A549 (cell line): ENCODE measurements at regions not wholly inside any gene's neighbourhood (a gene's known extent, or its start where the extent isn't known, plus 50 kb on each side); places are given as distances from the start of the nearest gene placed in this dataset.
A peak's percentile ranks its signal among the peaks of the same experiment; 100 is the strongest.

Source experiments
- ATAC-seq, 2 experiments: fragments of 200-7000 bp in 1 of 2; fragments of >200 bp in 1 of 2; cut with Nextera tagmentation in 1 of 2; cut with Tn5 transposase in 1 of 2; 3 replicates each; pipeline versions ENCODE4 v1.8.0 to v1.9.1; 2018 to 2020; ENCODE audit warnings: mild to moderate bottlenecking in 1 of 2, moderate library complexity in 1 of 2
- CTCF ChIA-PET: fragments of 300-600 bp; sonication (Branson Sonifier 250); formaldehyde crosslinking; extraction: SDS; loops from one replicate; lab custom pipeline; 2021; ENCODE audit warnings: antibody characterized with exemption, inconsistent platforms; lab: Yijun Ruan, JAX
- POLR2A ChIA-PET: fragments of 350-600 bp; formaldehyde crosslinking; extraction: SDS; loops from one replicate; lab custom pipeline; 2021; ENCODE audit warnings: antibody characterized with exemption, inconsistent platforms; lab: Yijun Ruan, JAX
- DNase-seq, 2 experiments: peaks; one replicate each; pipeline versions ENCODE4 v3.0.0 to v3.0.0-alpha.2; 2011 to 2016; ENCODE audit warnings: low read depth in 1 of 2, low spot score in 1 of 2
- FAIRE-seq: peaks from 2 replicates; lab custom pipeline; 2011; peaks lifted over from hg19 to GRCh38; lab: Jason Lieb, UNC
- H3K27ac ChIP-seq, 2 experiments: fragments of >200 bp; sonication (Bioruptor Twin); formaldehyde crosslinking; 3 replicates each; pipeline ENCODE4 v1.5.1; 2016 to 2017
- H3K4me1 ChIP-seq: fragments of >200 bp; sonication (Bioruptor Twin); formaldehyde crosslinking; 3 replicates; pipeline ENCODE4 v1.6.1; 2016
- H3K4me2 ChIP-seq: fragments of >200 bp; sonication (Bioruptor Twin); formaldehyde crosslinking; 3 replicates; pipeline ENCODE4 v1.6.1; 2016
- H3K4me3 ChIP-seq: fragments of >200 bp; sonication (Bioruptor Twin); formaldehyde crosslinking; 3 replicates; pipeline ENCODE4 v1.5.1; 2016
- H3K9me3 ChIP-seq: fragments of >200 bp; sonication (Bioruptor Twin); formaldehyde crosslinking; 3 replicates; pipeline ENCODE4 v1.6.1; 2016
- BCL3 ChIP-seq: fragments of >200 bp; sonication (Bioruptor Twin); formaldehyde crosslinking; IDR thresholded peaks from 3 replicates; pipeline ENCODE4 v1.6.1; 2016
- CBX2 ChIP-seq: fragments of 200-600 bp; sonication (generic); IDR thresholded peaks from 2 replicates; pipeline ENCODE4 v1.6.1; 2016; ENCODE audit warnings: low read depth, mild to moderate bottlenecking, borderline replicate concordance
- CBX8 ChIP-seq: fragments of 200-600 bp; sonication (generic); IDR thresholded peaks from 2 replicates; pipeline ENCODE4 v1.6.1; 2016
- E2F6 ChIP-seq: IDR thresholded peaks from 2 replicates; pipeline ENCODE4 v1.6.1; 2012; ENCODE audit warnings: low read depth, borderline replicate concordance
- FOSB ChIP-seq: fragments of 250-450 bp; sonication (Bioruptor Pico); IDR thresholded peaks from 2 replicates; pipeline ENCODE4 v1.5.0; 2020; ENCODE audit warnings: mild to moderate bottlenecking, moderate library complexity
- HES2 ChIP-seq: fragments of >200 bp; sonication (Bioruptor Twin); formaldehyde crosslinking; IDR thresholded peaks from 2 replicates; pipeline ENCODE4 v1.6.1; 2016
- HEYL ChIP-seq: fragments of 250-450 bp; sonication (Bioruptor Pico); IDR thresholded peaks from 2 replicates; pipeline ENCODE4 v1.8.0; 2021; ENCODE audit warnings: mild to moderate bottlenecking, moderate library complexity
- JUNB ChIP-seq: fragments of >200 bp; sonication (Bioruptor Twin); formaldehyde crosslinking; IDR thresholded peaks from 2 replicates; pipeline ENCODE4 v1.6.1; 2016
- MAFK ChIP-seq: fragments of 450-650 bp; IDR thresholded peaks from 2 replicates; pipeline ENCODE4 v1.6.1; 2014; ENCODE audit not compliant: partially characterized antibody
- NPAS2 ChIP-seq: fragments of 250-450 bp; sonication (Bioruptor Pico); IDR thresholded peaks from 2 replicates; pipeline ENCODE4 v1.8.0; 2022; ENCODE audit warnings: mild to moderate bottlenecking, moderate library complexity, borderline replicate concordance
- PHF8 ChIP-seq: fragments of 200-600 bp; sonication (generic); IDR thresholded peaks from 2 replicates; pipeline ENCODE4 v1.6.1; 2016; ENCODE audit warnings: low read depth, mild to moderate bottlenecking, antibody characterized with exemption, moderate library complexity, borderline replicate concordance
- POLR2AphosphoS2 ChIP-seq: conservative IDR thresholded peaks from 2 replicates; pipeline ENCODE4 v1.6.1; 2012; ENCODE audit warnings: low read length, improper control_type of control experiment, inconsistent platforms
- RFX5 ChIP-seq: fragments of 450-650 bp; IDR thresholded peaks from 2 replicates; pipeline ENCODE4 v1.7.1; 2014; ENCODE audit warnings: antibody characterized with exemption, mild to moderate bottlenecking, moderate library complexity
- SMC3 ChIP-seq: fragments of >200 bp; sonication (Bioruptor Twin); formaldehyde crosslinking; IDR thresholded peaks from 3 replicates; pipeline ENCODE4 v1.6.1; 2018; ENCODE audit warnings: inconsistent platforms
- ZNF302 ChIP-seq: fragments of 250-450 bp; sonication (Bioruptor Pico); IDR thresholded peaks from 2 replicates; pipeline ENCODE4 v1.9.0; 2021; ENCODE audit warnings: inconsistent platforms, mild to moderate bottlenecking, moderate library complexity
- WGBS: methylation state at CpG from one replicate; pipeline ENCODE4 v1.1.6; 2017; ENCODE audit errors: missing lambda C conversion rate; 5-methylcytosine and 5-hydroxymethylcytosine counted together

GRCh38 chr18:78563110-78563509 lies 416.5 kb upstream of the SALL3 start (continued):
- no peak for TF ChIP-seq BCL3
- TF ChIP-seq FOSB (CRISPR knock-in tag), result no peak

- Histone ChIP-seq H3K4me2 (no peak overlapping the region), H3K27ac (no peak overlapping the region), H3K9me3 (no peaks in the 10 kb centered on the region), H3K4me3 (no peak overlapping the region), H3K4me1 (no peaks in the 10 kb centered on the region)
- ChIA-PET POLR2A (no interaction called here), CTCF (no interaction called here)
- 7% methylated on average over 4 of the region's 7 CpGs for WGBS
- DNase-seq (no peak), FAIRE-seq (no peak), ATAC-seq (no peak)
- no peak for TF ChIP-seq HEYL
- TF ChIP-seq E2F6, result no peak
- TF ChIP-seq HES2, result no peak
These were observed 415.6 kb upstream of the SALL3 start for GRCh38 chr18:78564030-78564429.

GRCh38 chr18:78564518-78564917 lies 415.1 kb upstream of the SALL3 start:
- no peak for DNase-seq
- no peak overlapping the region for H3K4me3 ChIP-seq
- ATAC-seq, result no peak
- no peaks in the 10 kb centered on the region for H3K4me1 ChIP-seq
- no peak for FAIRE-seq
- H3K4me2 ChIP-seq, result no peak overlapping the region
- H3K9me3 ChIP-seq, result no peaks in the 10 kb centered on the region
- ChIA-PET POLR2A (no interaction called here), CTCF (no interaction called here)
- 35% methylated on average over 8 of the region's 14 CpGs for WGBS
- no peak for TF ChIP-seq PHF8
- no peak for TF ChIP-seq HEYL
- TF ChIP-seq POLR2AphosphoS2, result no peak
- TF ChIP-seq RFX5, result no peak
- no peak overlapping the region for H3K27ac ChIP-seq

- POLR2A ChIA-PET, result no interaction called here
- CTCF ChIA-PET, result no interaction called here
These were observed 414.4 kb upstream of the SALL3 start for GRCh38 chr18:78565240-78565639.

GRCh38 chr18:78566065-78566464 lies 413.6 kb upstream of the SALL3 start:
- Histone ChIP-seq H3K4me2 (no peak overlapping the region), H3K27ac (no peak overlapping the region), H3K4me3 (no peak overlapping the region), H3K9me3 (no peaks in the 10 kb centered on the region), H3K4me1 (no peaks in the 10 kb centered on the region)
- ChIA-PET POLR2A (no interaction called here), CTCF (no interaction called here)
- FAIRE-seq, result no peak
- DNase-seq, result no peak
- ATAC-seq, result no peak
- no peak for TF ChIP-seq NPAS2
- no peak for TF ChIP-seq SMC3
- TF ChIP-seq JUNB, result no peak
- TF ChIP-seq MAFK, result peak; percentile 23
- no peak for TF ChIP-seq PHF8
- 0% methylated on average over 1 of the region's 1 CpG for WGBS

More at GRCh38 chr18:78565240-78565639, 414.4 kb upstream of the SALL3 start:
- WGBS, result 4% methylated on average over 4 of the region's 5 CpGs
- Histone ChIP-seq H3K27ac (no peak overlapping the region), H3K4me3 (no peak overlapping the region), H3K4me1 (no peaks in the 10 kb centered on the region), H3K9me3 (no peaks in the 10 kb centered on the region)
- FAIRE-seq, result no peak
- no peak for DNase-seq
- no peak for TF ChIP-seq POLR2AphosphoS2
- TF ChIP-seq HEYL, result no peak
- TF ChIP-seq CBX2, result no peak
- no peak for TF ChIP-seq ZNF302 (CRISPR knock-in tag)
- no peak for TF ChIP-seq CBX8
- TF ChIP-seq, all 56 proteins: peak for 0
- ATAC-seq, result no peak
- H3K4me2 ChIP-seq, result no peak overlapping the region
